Lung (tissue), 11 donors: ENCODE measurements at regions not wholly inside any gene's neighbourhood (a gene's known extent, or its start where the extent isn't known, plus 50 kb on each side); places are given as distances from the start of the nearest gene placed in this dataset.

Experiments
- ATAC-seq: fragments of 200-7000 bp; cut with Tn5 transposase; one replicate; pipeline ENCODE4 v1.9.1; 2020; ENCODE audit warnings: moderate number of reproducible peaks; ENCODE audit not compliant: insufficient read depth, low FRiP score
- DNase-seq, 3 donors: peaks; one replicate each; pipeline ENCODE4 v3.0.0-alpha.2; 2013 to 2017
- H3K27ac ChIP-seq, 2 donors: one replicate each; pipeline ENCODE4 v1.5.1; 2013; ENCODE audit warnings: mild to moderate bottlenecking in 2 of 2, moderate library complexity in 2 of 2, control low read depth in 1 of 2, inconsistent platforms in 1 of 2, low read depth in 1 of 2, low read length in 1 of 2
- H3K27me3 ChIP-seq, 3 donors: one replicate each; pipeline ENCODE4 v1.5.1; 2013; ENCODE audit warnings: low read length in 2 of 3; ENCODE audit not compliant: control insufficient read depth in 3 of 3, insufficient read depth in 3 of 3
- H3K36me3 ChIP-seq, 4 donors: one replicate each; pipeline ENCODE4 v1.5.1; 2013; ENCODE audit warnings: low read length in 4 of 4, mild to moderate bottlenecking in 1 of 4, moderate library complexity in 1 of 4; ENCODE audit not compliant: control insufficient read depth in 4 of 4, insufficient read depth in 4 of 4
- H3K4me1 ChIP-seq, 5 donors: one replicate each; pipeline ENCODE4 v1.5.1; 2013; ENCODE audit warnings: low read length in 5 of 5, mild to moderate bottlenecking in 2 of 5, moderate library complexity in 1 of 5; ENCODE audit not compliant: control insufficient read depth in 5 of 5, insufficient read depth in 5 of 5
- H3K4me3 ChIP-seq: one replicate; pipeline ENCODE4 v1.5.1; 2013; ENCODE audit warnings: mild to moderate bottlenecking, control low read depth, moderate library complexity
- H3K9ac ChIP-seq, 2 donors: one replicate each; pipeline ENCODE4 v1.5.1; 2013; ENCODE audit warnings: low read length in 2 of 2, control low read depth in 1 of 2; ENCODE audit not compliant: insufficient read depth in 1 of 2
- H3K9me3 ChIP-seq, 4 donors: one replicate each; pipeline ENCODE4 v1.5.1; 2013; ENCODE audit warnings: low read length in 3 of 4, mild to moderate bottlenecking in 1 of 4, moderate library complexity in 1 of 4; ENCODE audit not compliant: control insufficient read depth in 4 of 4, insufficient read depth in 3 of 4
- WGBS, 2 donors: extraction: QIAGEN DNeasy Blood & Tissue Kit; methylation state at CpG; one replicate each; pipeline ENCODE4 v1.1.7; 2013; 5-methylcytosine and 5-hydroxymethylcytosine counted together
- TF ChIP-seq, protein P1 (sequence below): IDR thresholded peaks from 2 replicates; pipeline ENCODE4 v1.5.1; 2012; ENCODE audit warnings: mild to moderate bottlenecking; ENCODE audit errors: control extremely low read depth, extremely low read depth
- donor health status: control.
- donor health status: control.
- donor health status: Bipolar disorder and iron deficiency.
- donor health status: healthy.
- donor health status: DM: yes; HTN: yes; CAD: no.

- 94 to 100% methylated on average over 2 of the region's 2 CpGs for WGBS, 2 donors
Observed at GRCh38 chr17:70238228-70238627, 68.9 kb downstream of the KCNJ2 start.

DNA sequence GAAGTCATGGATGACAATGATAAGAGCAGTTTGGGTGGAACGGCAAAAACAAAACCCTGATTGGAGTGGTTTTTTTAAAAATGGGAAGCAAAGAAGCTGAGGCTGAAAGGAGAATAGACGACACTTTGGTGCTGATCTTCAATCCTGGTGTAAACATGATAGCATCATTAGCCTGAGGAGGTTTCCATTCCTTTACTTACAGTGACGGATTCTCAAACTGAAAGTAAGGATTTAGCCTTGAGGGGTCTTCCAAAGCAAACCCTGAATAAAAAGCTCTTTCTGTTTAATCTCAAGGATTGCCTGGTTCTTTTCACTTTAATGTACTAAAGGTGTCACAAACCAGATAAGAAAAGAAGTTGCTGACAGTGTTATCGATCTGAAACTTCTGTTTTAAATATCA, 69.3 kb downstream of the KCNJ2 start:
- H3K4me1 ChIP-seq: peaks cover 0 to 12% (median 0%) of the 10 kb centered on the region in 5 donors
- H3K9me3 ChIP-seq: peaks cover 0 to 4% (median 0%) of the 10 kb centered on the region in 4 donors
- ATAC-seq: no peak
- 77 to 89% methylated on average over 4 of the region's 4 CpGs for WGBS, 2 donors
- no peak overlapping the region for H3K4me3 ChIP-seq
- no peak overlapping the region for H3K27ac ChIP-seq
- no peaks in the 10 kb centered on the region for H3K27me3 ChIP-seq
- H3K9ac ChIP-seq: no peak overlapping the region
- TF ChIP-seq, protein P1, sequence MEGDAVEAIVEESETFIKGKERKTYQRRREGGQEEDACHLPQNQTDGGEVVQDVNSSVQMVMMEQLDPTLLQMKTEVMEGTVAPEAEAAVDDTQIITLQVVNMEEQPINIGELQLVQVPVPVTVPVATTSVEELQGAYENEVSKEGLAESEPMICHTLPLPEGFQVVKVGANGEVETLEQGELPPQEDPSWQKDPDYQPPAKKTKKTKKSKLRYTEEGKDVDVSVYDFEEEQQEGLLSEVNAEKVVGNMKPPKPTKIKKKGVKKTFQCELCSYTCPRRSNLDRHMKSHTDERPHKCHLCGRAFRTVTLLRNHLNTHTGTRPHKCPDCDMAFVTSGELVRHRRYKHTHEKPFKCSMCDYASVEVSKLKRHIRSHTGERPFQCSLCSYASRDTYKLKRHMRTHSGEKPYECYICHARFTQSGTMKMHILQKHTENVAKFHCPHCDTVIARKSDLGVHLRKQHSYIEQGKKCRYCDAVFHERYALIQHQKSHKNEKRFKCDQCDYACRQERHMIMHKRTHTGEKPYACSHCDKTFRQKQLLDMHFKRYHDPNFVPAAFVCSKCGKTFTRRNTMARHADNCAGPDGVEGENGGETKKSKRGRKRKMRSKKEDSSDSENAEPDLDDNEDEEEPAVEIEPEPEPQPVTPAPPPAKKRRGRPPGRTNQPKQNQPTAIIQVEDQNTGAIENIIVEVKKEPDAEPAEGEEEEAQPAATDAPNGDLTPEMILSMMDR: no peak
- DNase-seq: peak in 2 of 3 donors; percentile 45 to 51
- no peaks in the 10 kb centered on the region for H3K36me3 ChIP-seq

More at GRCh38 chr17:70238228-70238627, 68.9 kb downstream of the KCNJ2 start:
- no peak overlapping the region for H3K4me3 ChIP-seq
- DNase-seq (no peak), ATAC-seq (no peak)
- peaks cover 0 to 4% (median 0%) of the 10 kb centered on the region in 4 donors for H3K9me3 ChIP-seq
- no peaks in the 10 kb centered on the region for H3K27me3 ChIP-seq
- H3K4me1 ChIP-seq: peaks cover 0 to 12% (median 0%) of the 10 kb centered on the region in 5 donors
- no peaks in the 10 kb centered on the region for H3K36me3 ChIP-seq
- H3K9ac ChIP-seq: no peak overlapping the region
- H3K27ac ChIP-seq: no peak overlapping the region
- TF ChIP-seq, protein P1: no peak

DNA sequence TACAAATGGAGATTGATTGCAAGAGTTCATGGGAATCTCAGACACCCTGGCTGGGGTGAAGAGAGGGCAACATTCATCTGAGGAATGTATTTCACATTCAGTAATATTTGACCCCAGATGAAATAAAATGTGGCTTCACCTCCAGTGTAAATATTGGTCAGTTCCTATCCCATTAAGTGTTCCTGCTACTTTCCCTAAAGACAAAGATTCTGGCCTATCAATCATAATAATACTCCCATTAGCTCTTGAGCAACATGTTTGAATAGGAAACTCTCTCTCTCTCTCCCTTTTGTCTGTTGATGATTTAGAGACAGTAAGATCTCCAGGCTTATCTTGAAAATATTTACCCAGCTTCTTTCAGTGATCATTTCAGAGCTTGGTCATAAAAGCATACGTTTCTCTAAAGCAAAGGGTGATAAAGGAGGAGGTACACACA, 70.1 kb downstream of the KCNJ2 start:
- H3K9ac ChIP-seq: no peak overlapping the region
- no peaks in the 10 kb centered on the region for H3K36me3 ChIP-seq

More for the DNA sequence above, 70.1 kb downstream of the KCNJ2 start:
- Histone ChIP-seq H3K9me3 (peaks cover 0 to 4% (median 0%) of the 10 kb centered on the region in 4 donors), H3K4me3 (no peak overlapping the region), H3K4me1 (peaks cover 0 to 12% (median 0%) of the 10 kb centered on the region in 5 donors), H3K27me3 (no peaks in the 10 kb centered on the region), H3K27ac (no peak overlapping the region)
- 0 to 30% methylated on average over 1 of the region's 1 CpG for WGBS, 2 donors
- ATAC-seq (no peak), DNase-seq (peak in 2 of 3 donors; percentile 17 to 23)
- TF ChIP-seq, protein P1: no peak
